22Rv1 (cell line): ENCODE measurements at regions not wholly inside any gene's neighbourhood (a gene's known extent, or its start where the extent isn't known, plus 50 kb on each side); places are given as distances from the start of the nearest gene placed in this dataset.
"Not testable (repeated sequence)": the region's sequence is repeated elsewhere in the genome, so short reads cannot be mapped to it uniquely, and the experiment has no call there.

Source experiments
- H3K27ac ChIP-seq: fragments of 450-650 bp; 2 replicates; pipeline ENCODE4 v1.5.1; 2017
- CTCF ChIP-seq: fragments of 450-650 bp; IDR thresholded peaks from 2 replicates; pipeline ENCODE4 v1.5.1; 2017; ENCODE audit warnings: mild to moderate bottlenecking
- ZFX ChIP-seq: fragments of 450-650 bp; IDR thresholded peaks from 2 replicates; pipeline ENCODE4 v1.6.1; 2017; ENCODE audit warnings: antibody characterized with exemption, borderline replicate concordance

GRCh38 chr17:45554479-45554878 is 64.0 kb upstream of the PLEKHM1 start:
- H3K27ac ChIP-seq: not testable (repeated sequence)

GRCh38 chr17:45558821-45559220 is 68.3 kb upstream of the PLEKHM1 start:
- not testable (repeated sequence) for H3K27ac ChIP-seq

- not testable (repeated sequence) for H3K27ac ChIP-seq
Measured at GRCh38 chr17:45562868-45563267, 72.3 kb upstream of the PLEKHM1 start.

GRCh38 chr17:45563283-45563682 is 72.8 kb upstream of the PLEKHM1 start:
- not testable (repeated sequence) for H3K27ac ChIP-seq

- not testable (repeated sequence) for H3K27ac ChIP-seq
Measured at GRCh38 chr17:45568275-45568674, 77.8 kb upstream of the PLEKHM1 start.

GRCh38 chr17:45573326-45573725 is 82.8 kb upstream of the PLEKHM1 start:
- peak overlapping the region; percentile 0; the same call in 1 of the 2 replicates for H3K27ac ChIP-seq

GRCh38 chr17:45573924-45574770 is 83.6 kb upstream of the PLEKHM1 start:
- TF ChIP-seq CTCF (no peak), ZFX (no peak)
- H3K27ac ChIP-seq: peak overlapping the region; percentile 0; the same call in 1 of the 2 replicates

GRCh38 chr17:45575126-45575885 is 84.8 kb upstream of the PLEKHM1 start:
- H3K27ac ChIP-seq: no peak overlapping the region
- TF ChIP-seq ZFX: no peak
- no peak for TF ChIP-seq CTCF

- peak overlapping the region; percentile 21 for H3K27ac ChIP-seq
Measured at GRCh38 chr17:45576527-45577307, 86.2 kb upstream of the PLEKHM1 start.

GRCh38 chr17:45577571-45578279 is 87.2 kb upstream of the PLEKHM1 start:
- H3K27ac ChIP-seq: peak overlapping the region; percentile 21; the same call in 1 of the 2 replicates

More at GRCh38 chr17:45577571-45578279, 87.2 kb upstream of the PLEKHM1 start:
- TF ChIP-seq ZFX: no peak
- no peak for TF ChIP-seq CTCF
